ENCODE measurements at regions not wholly inside any gene's neighbourhood (a gene's known extent, or its start where the extent isn't known, plus 50 kb on each side); places are given as distances from the start of the nearest gene placed in this dataset.

GRCh38 chr15:53203454-53203853, 413.3 kb upstream of the ONECUT1 start:
- TF ChIP-seq CTCF (IDR thresholded peaks at IDR 0.05) (no peak), MAX (IDR thresholded peaks at IDR 0.05) (no peak), EP300 (IDR thresholded peaks at IDR 0.05) (no peak)
